ENCODE measurements at regions not wholly inside any gene's neighbourhood (a gene's known extent, or its start where the extent isn't known, plus 50 kb on each side); places are given as distances from the start of the nearest gene placed in this dataset.
A peak's percentile ranks its signal among the peaks of the same experiment; 100 is the strongest.

DNA sequence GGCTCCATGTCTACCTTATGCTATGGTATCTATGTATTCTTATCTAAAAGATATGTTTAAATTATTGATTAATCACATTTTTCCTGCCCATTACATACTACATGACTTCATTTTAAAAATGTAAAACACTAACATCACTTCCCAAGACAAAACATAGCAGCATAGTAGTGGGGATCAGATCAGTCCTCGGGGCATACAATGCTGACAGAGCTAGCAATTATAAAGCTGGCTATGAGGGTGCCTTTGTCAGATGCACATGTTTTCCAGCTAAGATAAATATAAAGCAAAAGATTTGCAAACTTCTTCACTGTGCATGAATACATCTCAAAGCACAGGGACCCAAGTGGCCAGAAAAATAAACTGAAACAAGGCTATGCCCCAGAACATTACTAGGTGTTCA lies 549.8 kb upstream of the INTU start:
- no peak for ATAC-seq
- no peaks in the 10 kb centered on the region for H3K4me1 ChIP-seq
- no peak overlapping the region for H3K4me3 ChIP-seq
- no peaks in the 10 kb centered on the region for H3K36me3 ChIP-seq
- 70 to 89% methylated on average over 1 of the region's 1 CpG for WGBS, 2 donors (ENCODE audit: low coverage in 1 of 2)
- H3K27ac ChIP-seq = no peak overlapping the region
- H3K27me3 ChIP-seq = no peaks in the 10 kb centered on the region
- TF ChIP-seq POLR2AphosphoS5 (IDR thresholded peaks at IDR 0.05) (no peak), EP300 (IDR thresholded peaks at IDR 0.05) (no peak), POLR2A (IDR thresholded peaks at IDR 0.05) (no peak)
- TF ChIP-seq, protein P1, sequence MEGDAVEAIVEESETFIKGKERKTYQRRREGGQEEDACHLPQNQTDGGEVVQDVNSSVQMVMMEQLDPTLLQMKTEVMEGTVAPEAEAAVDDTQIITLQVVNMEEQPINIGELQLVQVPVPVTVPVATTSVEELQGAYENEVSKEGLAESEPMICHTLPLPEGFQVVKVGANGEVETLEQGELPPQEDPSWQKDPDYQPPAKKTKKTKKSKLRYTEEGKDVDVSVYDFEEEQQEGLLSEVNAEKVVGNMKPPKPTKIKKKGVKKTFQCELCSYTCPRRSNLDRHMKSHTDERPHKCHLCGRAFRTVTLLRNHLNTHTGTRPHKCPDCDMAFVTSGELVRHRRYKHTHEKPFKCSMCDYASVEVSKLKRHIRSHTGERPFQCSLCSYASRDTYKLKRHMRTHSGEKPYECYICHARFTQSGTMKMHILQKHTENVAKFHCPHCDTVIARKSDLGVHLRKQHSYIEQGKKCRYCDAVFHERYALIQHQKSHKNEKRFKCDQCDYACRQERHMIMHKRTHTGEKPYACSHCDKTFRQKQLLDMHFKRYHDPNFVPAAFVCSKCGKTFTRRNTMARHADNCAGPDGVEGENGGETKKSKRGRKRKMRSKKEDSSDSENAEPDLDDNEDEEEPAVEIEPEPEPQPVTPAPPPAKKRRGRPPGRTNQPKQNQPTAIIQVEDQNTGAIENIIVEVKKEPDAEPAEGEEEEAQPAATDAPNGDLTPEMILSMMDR (IDR thresholded peaks at IDR 0.05) = no peak
- H3K9me3 ChIP-seq = no peaks in the 10 kb centered on the region

DNA sequence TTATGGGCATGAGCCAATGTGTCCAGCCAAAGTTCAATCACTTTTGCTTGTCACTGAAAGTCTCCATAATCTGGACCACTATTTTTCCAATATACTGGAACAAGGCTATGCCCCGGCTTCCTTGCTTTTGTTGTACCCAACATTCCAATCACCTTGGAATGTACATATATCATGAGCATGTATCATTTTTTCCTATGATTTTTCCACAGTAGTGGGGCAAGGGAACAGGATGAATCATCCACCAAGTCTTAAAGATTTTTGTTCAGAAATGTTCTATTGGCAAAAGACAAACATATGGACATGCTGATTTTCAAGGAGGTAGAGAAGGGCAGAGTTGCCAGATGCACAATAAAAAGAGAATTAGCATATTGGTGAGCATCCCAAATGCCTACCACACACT lies 548.1 kb upstream of the INTU start:
- no peak for ATAC-seq
- WGBS, 2 donors (ENCODE audit: low coverage in 1 of 2) = 92% methylated on average over 1 of the region's 1 CpG; no CpG with 5 or more reads in 1 of the 2 donors
- Histone ChIP-seq H3K4me1 (no peaks in the 10 kb centered on the region), H3K9me3 (no peaks in the 10 kb centered on the region), H3K36me3 (no peaks in the 10 kb centered on the region), H3K27ac (no peak overlapping the region), H3K27me3 (no peaks in the 10 kb centered on the region), H3K4me3 (no peak overlapping the region)
- no peak for TF ChIP-seq POLR2A (IDR thresholded peaks at IDR 0.05)
- TF ChIP-seq, protein P1 (IDR thresholded peaks at IDR 0.05) = no peak

DNA sequence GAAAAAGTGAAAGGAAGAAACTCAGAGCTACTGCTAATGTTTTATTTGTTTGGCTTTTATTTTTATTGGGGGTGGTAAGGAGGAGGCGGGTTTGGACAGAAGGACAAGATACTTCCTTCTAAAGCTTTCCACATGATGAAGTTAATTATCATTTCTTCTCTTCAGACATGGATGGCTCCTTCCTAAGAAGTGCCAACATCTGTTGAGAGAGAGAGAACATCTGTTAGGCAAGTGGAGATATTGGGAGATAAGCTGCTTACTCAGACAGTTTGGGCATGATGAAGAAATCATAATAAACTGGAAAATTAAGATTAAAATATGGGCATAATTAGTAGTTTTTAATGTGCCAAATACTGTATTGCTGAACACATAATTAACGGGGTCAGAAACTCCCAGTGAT lies 535.7 kb upstream of the INTU start:
- H3K36me3 ChIP-seq = no peaks in the 10 kb centered on the region
- H3K27ac ChIP-seq = no peak overlapping the region
- ATAC-seq = no peak
- no peaks in the 10 kb centered on the region for H3K4me1 ChIP-seq
- H3K9me3 ChIP-seq = peaks cover 0 to 6% (median 0%) of the 10 kb centered on the region in 3 donors
- WGBS, 2 donors (ENCODE audit: low coverage in 1 of 2) = 66 to 72% methylated on average over 2 of the region's 2 CpGs
- H3K4me3 ChIP-seq = no peak overlapping the region
- TF ChIP-seq EP300 (IDR thresholded peaks at IDR 0.05) (no peak), POLR2A (IDR thresholded peaks at IDR 0.05) (no peak), POLR2AphosphoS5 (IDR thresholded peaks at IDR 0.05) (no peak)
- TF ChIP-seq, protein P1 (IDR thresholded peaks at IDR 0.05) = no peak
- no peaks in the 10 kb centered on the region for H3K27me3 ChIP-seq

DNA sequence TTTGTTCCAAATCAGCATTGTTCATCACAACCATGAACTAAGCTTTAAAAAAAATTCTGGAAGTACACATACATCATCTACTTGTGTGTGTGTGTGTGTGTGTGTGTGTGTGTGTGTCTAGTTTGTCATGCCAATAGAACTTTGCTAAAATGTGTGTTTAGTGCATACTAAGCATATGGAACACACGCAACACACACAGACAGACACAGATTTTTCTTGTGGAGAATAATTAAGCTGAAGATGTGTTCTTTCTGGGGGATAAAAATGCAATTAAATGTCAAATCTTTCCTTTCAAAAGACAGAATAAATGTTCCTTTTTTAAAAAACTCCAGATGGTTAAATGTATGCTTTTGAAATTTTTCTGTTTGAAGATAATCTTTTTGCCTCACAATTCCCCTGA lies 530.4 kb upstream of the INTU start:
- TF ChIP-seq POLR2A (IDR thresholded peaks at IDR 0.05) = no peak
- TF ChIP-seq EP300 (IDR thresholded peaks at IDR 0.05) = no peak
- no peak for ATAC-seq
- H3K9me3 ChIP-seq = peaks cover 0 to 16% (median 2%) of the 10 kb centered on the region in 3 donors
- no peaks in the 10 kb centered on the region for H3K36me3 ChIP-seq
- no peak overlapping the region for H3K4me3 ChIP-seq
- 52 to 93% methylated on average over 1 of the region's 1 CpG for WGBS, 2 donors (ENCODE audit: low coverage in 1 of 2)
- H3K27me3 ChIP-seq = no peaks in the 10 kb centered on the region
- H3K4me1 ChIP-seq = peaks cover 0 to 12% (median 0%) of the 10 kb centered on the region in 3 donors
- H3K27ac ChIP-seq = no peak overlapping the region

DNA sequence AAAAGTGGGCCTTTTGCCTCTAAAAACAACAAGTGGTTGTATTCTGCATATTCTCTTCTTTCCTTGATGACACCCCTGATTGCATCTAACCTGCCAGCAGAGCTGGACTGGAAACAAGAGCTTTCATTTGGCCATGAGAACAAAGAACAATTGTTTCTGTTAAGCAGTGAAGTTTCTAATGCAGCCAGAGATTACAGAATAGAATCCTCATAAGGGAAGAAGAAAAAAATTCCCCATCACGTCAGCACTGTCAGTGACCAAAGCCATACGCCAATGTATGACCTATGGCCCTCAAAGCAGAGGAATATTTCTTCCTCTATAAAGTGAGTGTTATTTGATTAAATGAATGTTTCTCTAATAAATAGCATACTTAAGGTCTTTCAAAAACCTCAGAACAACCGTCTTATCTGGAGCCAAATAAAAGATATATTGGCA lies 529.1 kb upstream of the INTU start:
- H3K4me3 ChIP-seq = no peak overlapping the region
- no peaks in the 10 kb centered on the region for H3K27me3 ChIP-seq
- TF ChIP-seq POLR2AphosphoS5 (IDR thresholded peaks at IDR 0.05) (no peak), EP300 (IDR thresholded peaks at IDR 0.05) (no peak), POLR2A (IDR thresholded peaks at IDR 0.05) (no peak)
- TF ChIP-seq, protein P1 (IDR thresholded peaks at IDR 0.05) = no peak
- WGBS, 2 donors (ENCODE audit: low coverage in 1 of 2) = 14 to 18% methylated on average over 3 of the region's 3 CpGs
- H3K27ac ChIP-seq = peak overlapping the region in 1 of 4 donors; percentile 22
- no peaks in the 10 kb centered on the region for H3K36me3 ChIP-seq
- no peak for ATAC-seq
- H3K9me3 ChIP-seq = peaks cover 0 to 28% (median 2%) of the 10 kb centered on the region in 3 donors
- H3K4me1 ChIP-seq = peaks cover 0 to 12% (median 0%) of the 10 kb centered on the region in 3 donors
